Chondrocyte (in vitro differentiated cells): ENCODE measurements at regions not wholly inside any gene's neighbourhood (a gene's known extent, or its start where the extent isn't known, plus 50 kb on each side); places are given as distances from the start of the nearest gene placed in this dataset.

ENCODE experiments used
- DNase-seq: peaks from one replicate; pipeline ENCODE4 v3.0.0; 2021; ENCODE audit warnings: mixed read lengths, low spot score
- H3K27ac Mint-ChIP-seq: one replicate; pipeline ENCODE4 v1.8.0; 2021; ENCODE audit warnings: mild to moderate bottlenecking, moderate library complexity, mixed read lengths; ENCODE audit not compliant: unreplicated experiment
- H3K27me3 Mint-ChIP-seq: 2 replicates; pipeline ENCODE4 v1.8.0; 2021; ENCODE audit warnings: low read depth, mixed read lengths
- H3K36me3 Mint-ChIP-seq: 2 replicates; pipeline ENCODE4 v1.8.0; 2021; ENCODE audit warnings: low read depth, mixed read lengths
- H3K4me1 Mint-ChIP-seq: 2 replicates; pipeline ENCODE4 v1.8.0; 2021; ENCODE audit warnings: low read depth, mild to moderate bottlenecking, mixed read lengths
- H3K4me3 Mint-ChIP-seq: one replicate; pipeline ENCODE4 v1.8.0; 2021; ENCODE audit warnings: mild to moderate bottlenecking, moderate library complexity, mixed read lengths; ENCODE audit not compliant: unreplicated experiment
- H3K9me3 Mint-ChIP-seq: 2 replicates; pipeline ENCODE4 v1.8.0; 2021; ENCODE audit warnings: low read depth, mixed read lengths
- CTCF ChIP-seq: fragments of 200-600 bp; sonication (generic); IDR thresholded peaks from 2 replicates; pipeline ENCODE4 v1.5.0; 2021; ENCODE audit warnings: antibody characterized with exemption, mild to moderate bottlenecking, moderate library complexity

DNA sequence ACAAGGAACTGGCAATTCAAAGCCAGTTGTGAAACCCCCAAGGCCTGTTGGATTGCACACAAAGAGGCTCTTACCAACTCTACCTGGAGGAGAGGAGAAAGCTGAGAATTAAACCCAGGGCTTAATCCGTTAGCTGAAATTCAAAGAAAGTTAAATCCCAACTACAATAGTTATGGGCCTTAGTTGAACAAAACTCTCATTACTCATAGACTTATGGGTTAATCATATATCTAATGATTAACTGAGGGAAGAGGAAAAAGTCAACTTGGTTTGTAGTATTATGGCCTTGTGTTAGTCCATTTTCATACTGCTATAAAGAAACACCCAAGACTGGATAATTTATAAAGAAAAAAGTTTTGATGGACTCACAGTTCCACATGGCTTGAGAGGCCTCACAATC lies 838.2 kb upstream of the ADGRL2 start:
- Mint-ChIP-seq H3K9me3 (peaks cover 2% of the 10 kb centered on the region), H3K27ac (no peak overlapping the region), H3K4me3 (no peak overlapping the region), H3K27me3 (no peaks in the 10 kb centered on the region), H3K4me1 (no peaks in the 10 kb centered on the region), H3K36me3 (no peaks in the 10 kb centered on the region)
- no peak for DNase-seq
- TF ChIP-seq CTCF = no peak

- Mint-ChIP-seq H3K36me3 (no peaks in the 10 kb centered on the region), H3K27ac (no peak overlapping the region), H3K9me3 (peaks cover 2% of the 10 kb centered on the region), H3K4me1 (no peaks in the 10 kb centered on the region), H3K4me3 (no peak overlapping the region), H3K27me3 (no peaks in the 10 kb centered on the region)
- no peak for DNase-seq
- no peak for TF ChIP-seq CTCF
Measured at GRCh38 chr1:80961464-80962190, 839.1 kb upstream of the ADGRL2 start.

- Mint-ChIP-seq H3K27ac (no peak overlapping the region), H3K4me1 (no peaks in the 10 kb centered on the region)
Measured at GRCh38 chr1:80933346-80933745, 867.4 kb upstream of the ADGRL2 start.

DNA sequence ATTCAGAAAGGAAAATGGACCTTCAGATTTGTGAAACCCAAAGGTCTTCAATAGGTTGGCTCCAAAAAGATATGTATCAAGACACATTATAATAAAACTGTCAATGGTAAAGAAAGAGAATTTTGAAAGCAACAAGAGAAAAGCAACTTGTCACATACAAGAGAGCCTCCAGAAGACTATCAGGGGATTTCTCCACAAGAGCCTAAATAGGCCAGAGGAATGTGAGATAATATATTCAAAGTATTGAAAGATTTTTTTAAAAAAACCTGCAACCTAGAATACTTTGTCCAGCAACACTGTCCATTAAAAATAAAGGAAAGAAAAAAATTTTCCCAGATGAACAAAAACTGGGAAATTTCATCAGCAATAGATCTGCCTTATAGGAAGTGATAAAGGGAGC lies 869.6 kb upstream of the ADGRL2 start:
- Mint-ChIP-seq H3K27ac (no peak overlapping the region), H3K9me3 (peaks cover 24% of the 10 kb centered on the region), H3K4me3 (no peak overlapping the region), H3K4me1 (no peaks in the 10 kb centered on the region), H3K36me3 (peaks cover 8% of the 10 kb centered on the region), H3K27me3 (no peaks in the 10 kb centered on the region)
- no peak for TF ChIP-seq CTCF
- no peak for DNase-seq

More at GRCh38 chr1:80933346-80933745, 867.4 kb upstream of the ADGRL2 start:
- no peaks in the 10 kb centered on the region for H3K27me3 Mint-ChIP-seq
- TF ChIP-seq CTCF = no peak
- DNase-seq = no peak
- peaks cover 8% of the 10 kb centered on the region for H3K36me3 Mint-ChIP-seq
- H3K9me3 Mint-ChIP-seq = peaks cover 24% of the 10 kb centered on the region
- no peak overlapping the region for H3K4me3 Mint-ChIP-seq

DNA sequence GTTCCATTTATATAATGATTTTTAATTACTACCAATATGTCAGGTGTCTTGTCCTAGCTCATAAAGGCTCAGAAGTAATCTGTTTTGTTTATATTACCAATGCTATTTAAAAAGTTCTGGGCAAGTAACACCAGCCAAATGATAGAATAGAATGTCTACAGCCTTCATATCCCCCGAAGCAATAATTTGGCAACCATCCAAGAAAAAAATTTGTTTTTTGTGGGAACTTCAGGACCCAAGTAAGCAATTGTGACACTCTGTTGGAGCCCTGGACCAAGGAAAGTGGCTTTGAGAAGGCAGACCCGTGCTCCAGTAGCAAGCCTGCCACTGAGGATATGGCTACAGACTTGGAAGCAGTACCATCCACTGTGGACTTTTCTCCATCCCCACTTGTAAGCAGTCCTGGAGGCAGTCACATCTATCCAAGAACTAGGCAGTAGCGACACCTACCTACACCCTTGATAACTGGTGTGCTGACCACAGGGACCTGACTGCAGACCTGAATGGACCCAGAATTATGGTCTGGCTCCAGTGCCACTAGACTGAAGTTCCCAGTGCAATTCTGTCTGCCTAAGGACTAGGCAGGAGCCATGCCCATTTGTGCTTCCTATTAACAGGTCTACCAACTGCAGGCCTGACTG lies 870.7 kb upstream of the ADGRL2 start:
- no peak for DNase-seq
- Mint-ChIP-seq H3K36me3 (peaks cover 8% of the 10 kb centered on the region), H3K27me3 (no peaks in the 10 kb centered on the region), H3K4me3 (no peak overlapping the region), H3K4me1 (no peaks in the 10 kb centered on the region), H3K27ac (no peak overlapping the region), H3K9me3 (peaks cover 24% of the 10 kb centered on the region)
- no peak for TF ChIP-seq CTCF
